Peyer's patch (tissue), 4 donors: ENCODE measurements at regions not wholly inside any gene's neighbourhood (a gene's known extent, or its start where the extent isn't known, plus 50 kb on each side); places are given as distances from the start of the nearest gene placed in this dataset.
"Not testable (repeated sequence)": the region's sequence is repeated elsewhere in the genome, so short reads cannot be mapped to it uniquely, and the experiment has no call there.

Experiments used
- POLR2A ChIP-seq, 2 donors: fragments of 450-650 bp; IDR thresholded peaks; one replicate each; pipeline ENCODE4 v1.5.1; 2017; ENCODE audit warnings: antibody characterized with exemption in 2 of 2, mild to moderate bottlenecking in 2 of 2, moderate library complexity in 2 of 2
- TF ChIP-seq, protein P1 (sequence below), 6 experiments: fragments of 450-650 bp in 4 of 6; fragments of 200-600 bp in 2 of 6; sonication (generic) in 1 of 6; IDR thresholded peaks; one replicate each; pipeline ENCODE4 v1.5.1; 2017 to 2019; ENCODE audit warnings: antibody characterized with exemption in 6 of 6, mild to moderate bottlenecking in 3 of 6, moderate library complexity in 1 of 6

DNA sequence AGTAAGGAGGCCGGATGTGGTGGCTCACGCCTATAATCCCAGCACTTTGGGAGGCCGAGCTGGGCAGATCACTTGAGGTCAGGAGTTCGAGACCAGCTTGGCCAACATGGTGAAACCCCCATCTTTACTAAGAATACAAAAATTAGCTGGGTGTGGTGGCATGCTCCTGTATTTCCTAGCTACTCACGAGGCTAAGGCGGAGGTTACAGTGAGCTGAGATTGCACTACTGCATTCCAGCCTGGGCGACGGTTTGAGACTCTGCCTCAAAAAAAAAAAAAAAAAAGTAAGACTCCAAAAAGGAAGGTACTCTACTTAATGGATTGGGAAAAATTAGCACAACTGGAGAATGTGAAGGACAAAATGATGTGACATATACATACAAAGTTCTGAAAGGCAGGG, 130.2 kb upstream of the PTPN20 start:
- TF ChIP-seq, protein P1, sequence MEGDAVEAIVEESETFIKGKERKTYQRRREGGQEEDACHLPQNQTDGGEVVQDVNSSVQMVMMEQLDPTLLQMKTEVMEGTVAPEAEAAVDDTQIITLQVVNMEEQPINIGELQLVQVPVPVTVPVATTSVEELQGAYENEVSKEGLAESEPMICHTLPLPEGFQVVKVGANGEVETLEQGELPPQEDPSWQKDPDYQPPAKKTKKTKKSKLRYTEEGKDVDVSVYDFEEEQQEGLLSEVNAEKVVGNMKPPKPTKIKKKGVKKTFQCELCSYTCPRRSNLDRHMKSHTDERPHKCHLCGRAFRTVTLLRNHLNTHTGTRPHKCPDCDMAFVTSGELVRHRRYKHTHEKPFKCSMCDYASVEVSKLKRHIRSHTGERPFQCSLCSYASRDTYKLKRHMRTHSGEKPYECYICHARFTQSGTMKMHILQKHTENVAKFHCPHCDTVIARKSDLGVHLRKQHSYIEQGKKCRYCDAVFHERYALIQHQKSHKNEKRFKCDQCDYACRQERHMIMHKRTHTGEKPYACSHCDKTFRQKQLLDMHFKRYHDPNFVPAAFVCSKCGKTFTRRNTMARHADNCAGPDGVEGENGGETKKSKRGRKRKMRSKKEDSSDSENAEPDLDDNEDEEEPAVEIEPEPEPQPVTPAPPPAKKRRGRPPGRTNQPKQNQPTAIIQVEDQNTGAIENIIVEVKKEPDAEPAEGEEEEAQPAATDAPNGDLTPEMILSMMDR (IDR thresholded peaks at IDR 0.05), result not testable (repeated sequence)
- not testable (repeated sequence) for TF ChIP-seq POLR2A (IDR thresholded peaks at IDR 0.05)
